HCT116 (cell line): ENCODE measurements at regions not wholly inside any gene's neighbourhood (a gene's known extent, or its start where the extent isn't known, plus 50 kb on each side); places are given as distances from the start of the nearest gene placed in this dataset.

ENCODE experiments used
- ATAC-seq: fragments of 200-7000 bp; cut with Tn5 transposase; 2 replicates; pipeline ENCODE4 v1.9.1; 2020; ENCODE audit warnings: mild to moderate bottlenecking, moderate library complexity
- BruUV-seq: library from RNA; stranded (reverse); fragments of 400-500 nt; replicated peaks from 2 replicates; lab custom pipeline; 2021; lab: Mats Ljungman, UMichigan
- CTCF ChIA-PET: fragments of 300-600 bp; sonication (Branson Sonifier 250); formaldehyde crosslinking; loops from one replicate; lab custom pipeline; 2021; ENCODE audit warnings: antibody characterized with exemption; lab: Charles Lee
- POLR2A ChIA-PET: fragments of 300-600, 350-600 bp; sonication (Branson Sonifier 250); formaldehyde crosslinking; loops from one replicate; lab custom pipeline; 2021; ENCODE audit warnings: antibody characterized with exemption; lab: Charles Lee
- RAD21 ChIA-PET, 2 experiments: fragments of 300-600 bp; sonication (Branson Sonifier 250); formaldehyde crosslinking; loops; one replicate each; lab custom pipeline; 2023; ENCODE audit warnings: low total read pairs in 2 of 2; ENCODE audit not compliant: uncharacterized antibody in 2 of 2, unreplicated experiment in 2 of 2, low non-redundant PET in 1 of 2; lab: Charles Lee
- DNase-seq: peaks from one replicate; pipeline ENCODE4 v3.0.0-alpha.2; 2010; ENCODE audit warnings: low read depth, low spot score
- H2AFZ ChIP-seq: fragments of 200-600 bp; shearing (Covaris generic), sonication (generic); 2 replicates; pipeline ENCODE4 v1.6.1; 2017; ENCODE audit warnings: low read depth, mixed run types, mixed read lengths, antibody characterized with exemption, low read length; ENCODE audit not compliant: poor library complexity, severe bottlenecking
- H3K27ac ChIP-seq: 2 replicates; pipeline ENCODE4 v1.5.1; 2012; ENCODE audit warnings: low read depth, low read length
- H3K27me3 ChIP-seq: fragments of 200-600 bp; sonication (generic); 2 replicates; pipeline ENCODE4 v1.6.1; 2016; ENCODE audit warnings: mixed run types, low read length, mixed read lengths; ENCODE audit not compliant: insufficient read depth
- H3K36me3 ChIP-seq, 2 experiments: fragments of 200-500 bp in 1 of 2; fragments of 200-600 bp in 1 of 2; sonication (Bioruptor generic) in 1 of 2; sonication (generic) in 1 of 2; 2 replicates each; pipeline versions ENCODE4 v1.5.1 to v1.6.1; 2014 to 2016; ENCODE audit warnings: low read length in 2 of 2, inconsistent platforms in 1 of 2, mixed read lengths in 1 of 2, mixed run types in 1 of 2; ENCODE audit not compliant: insufficient read depth in 2 of 2, control insufficient read depth in 1 of 2
- H3K4me1 ChIP-seq, 2 experiments: fragments of 200-600 bp in 1 of 2; sonication (generic) in 1 of 2; 2 replicates each; pipeline versions ENCODE4 v1.5.1 to v1.6.1; 2012 to 2017; ENCODE audit warnings: low read length in 2 of 2, inconsistent platforms in 1 of 2, mild to moderate bottlenecking in 1 of 2, mixed read lengths in 1 of 2, mixed run types in 1 of 2, moderate library complexity in 1 of 2; ENCODE audit not compliant: insufficient read depth in 2 of 2, control insufficient read depth in 1 of 2
- H3K4me2 ChIP-seq: fragments of 200-600 bp; sonication (generic); 2 replicates; pipeline ENCODE4 v1.6.1; 2017; ENCODE audit warnings: mixed run types, low read length, mixed read lengths
- H3K4me3 ChIP-seq, 2 experiments: fragments of 200-600 bp in 1 of 2; sonication (generic) in 1 of 2; replicated peaks in 1 of 2; 2 replicates each; pipeline ENCODE4 v1.5.1; 2011 to 2016; ENCODE audit warnings: low read length in 2 of 2, control low read depth in 1 of 2, low read depth in 1 of 2, mild to moderate bottlenecking in 1 of 2, mixed read lengths in 1 of 2, mixed run types in 1 of 2
- H3K79me2 ChIP-seq: fragments of 200-600 bp; sonication (generic); 2 replicates; pipeline ENCODE4 v1.6.1; 2017; ENCODE audit warnings: mild to moderate bottlenecking, mixed run types, low read length, moderate library complexity, mixed read lengths; ENCODE audit not compliant: insufficient read depth
- H3K9ac ChIP-seq: fragments of 200-600 bp; sonication (generic); 2 replicates; pipeline ENCODE4 v1.6.1; 2016; ENCODE audit warnings: low read length, mixed read lengths
- H3K9me2 ChIP-seq: fragments of 200-600 bp; sonication (generic), shearing (Covaris generic); 2 replicates; pipeline ENCODE4 v1.6.1; 2017; ENCODE audit warnings: mixed run types, mild to moderate bottlenecking, moderate library complexity; ENCODE audit not compliant: insufficient read depth
- H3K9me3 ChIP-seq, 2 experiments: fragments of 200-500 bp in 1 of 2; fragments of 200-600 bp in 1 of 2; sonication (Bioruptor generic) in 1 of 2; sonication (generic) in 1 of 2; 2 replicates each; pipeline ENCODE4 v1.6.1; 2014 to 2017; ENCODE audit warnings: low read length in 2 of 2, mixed read lengths in 2 of 2, inconsistent platforms in 1 of 2, low read depth in 1 of 2, mild to moderate bottlenecking in 1 of 2, mixed run types in 1 of 2, moderate library complexity in 1 of 2; ENCODE audit not compliant: control insufficient read depth in 1 of 2, insufficient read depth in 1 of 2
- H4K20me1 ChIP-seq: fragments of 200-600 bp; sonication (generic), shearing (Covaris generic); 2 replicates; pipeline ENCODE4 v1.6.1; 2017; ENCODE audit warnings: mixed run types, mild to moderate bottlenecking, moderate library complexity; ENCODE audit not compliant: insufficient read depth
- CBX3 ChIP-seq: IDR thresholded peaks from 2 replicates; pipeline ENCODE4 v1.6.1; 2012; ENCODE audit warnings: low read depth
- CTCF ChIP-seq, 3 experiments: fragments of 200-600 bp in 1 of 3; sonication (generic) in 1 of 3; IDR thresholded peaks in 2 of 3; conservative IDR thresholded peaks in 1 of 3; 2 replicates each; pipeline ENCODE4 v1.5.1; 2012 to 2017; ENCODE audit warnings: low read depth in 2 of 3, low read length in 2 of 3, antibody characterized with exemption in 1 of 3, borderline replicate concordance in 1 of 3, control low read depth in 1 of 3, mild to moderate bottlenecking in 1 of 3, mixed read lengths in 1 of 3, mixed run types in 1 of 3, moderate library complexity in 1 of 3; ENCODE audit not compliant: insufficient read depth in 1 of 3
- ELF1 ChIP-seq: IDR thresholded peaks from 2 replicates; pipeline ENCODE4 v1.6.1; 2012; ENCODE audit warnings: low read depth, borderline replicate concordance
- EZH2phosphoT487 ChIP-seq: fragments of 200-600 bp; IDR thresholded peaks from 2 replicates; pipeline ENCODE4 v1.6.1; 2018; ENCODE audit warnings: antibody characterized with exemption, borderline replicate concordance
- FOSL1 ChIP-seq: IDR thresholded peaks from 2 replicates; pipeline ENCODE4 v1.6.1; 2012; ENCODE audit warnings: low read depth
- JUND ChIP-seq: IDR thresholded peaks from 2 replicates; pipeline ENCODE4 v1.6.1; 2012
- MAX ChIP-seq: IDR thresholded peaks from 2 replicates; pipeline ENCODE4 v1.6.1; 2012
- YY1 ChIP-seq: IDR thresholded peaks from 2 replicates; pipeline ENCODE4 v1.6.1; 2011; ENCODE audit warnings: low read length, low read depth, moderate library complexity, mild to moderate bottlenecking; ENCODE audit not compliant: insufficient replicate concordance; ENCODE audit errors: extremely low read depth
- ZFX ChIP-seq: fragments of 450-650 bp; IDR thresholded peaks from 2 replicates; pipeline ENCODE4 v1.6.1; 2017
- intact Hi-C: fragments of 100-400 bp; cut with micrococcal nuclease; formaldehyde crosslinking; loops from 2 replicates; pipeline ENCODE4 v1.10.0; 2022

GRCh38 chr6:42509765-42510164 is 54.1 kb upstream of the UBR2 start:
- BruUV-seq = no TSS peak
- Histone ChIP-seq H3K36me3 (no peaks in the 10 kb centered on the region), H2AFZ (no peak overlapping the region), H3K4me3 (no peak overlapping the region), H3K27me3 (no peaks in the 10 kb centered on the region), H3K9ac (no peak overlapping the region), H3K4me1 (peaks cover 6 to 17% of the 10 kb centered on the region in 2 experiments; a peak in 3 of 4 replicates), H3K9me2 (no peaks in the 10 kb centered on the region), H3K27ac (no peak overlapping the region), H3K4me2 (no peak overlapping the region), H4K20me1 (no peaks in the 10 kb centered on the region)
- ChIA-PET RAD21 (no interaction called here), POLR2A (no interaction called here)
- TF ChIP-seq YY1 = no peak
- no peak for TF ChIP-seq EZH2phosphoT487
- TF ChIP-seq FOSL1 = no peak
- no peak for TF ChIP-seq CBX3
- no peak for TF ChIP-seq ZFX
- no peak for TF ChIP-seq ELF1
- TF ChIP-seq MAX = no peak
- no peak for TF ChIP-seq JUND
- TF ChIP-seq CTCF (IDR thresholded peaks at IDR 0.05 in 2 of 3, conservative IDR thresholded peaks at IDR 0.05 in 1 of 3; ENCODE audit: borderline replicate concordance in 1 of 3, insufficient read depth in 1 of 3, low read depth in 2 of 3, low read length in 2 of 3) = no peak
- TF ChIP-seq, all 23 proteins: peak for 0
- no peak for DNase-seq
- CTCF ChIA-PET = interaction anchor here (1.0 to 1.3 kb wide), 2 partner anchors 38 kb away, joined by 5 to 9 read pairs; no protein-coding TSS in a partner anchor
- Histone ChIP-seq H3K79me2 (no peaks in the 10 kb centered on the region), H3K9me3 (no peaks in the 10 kb centered on the region)
- intact Hi-C loops = no loop called here
- ATAC-seq = no peak
